Spleen (tissue), 11 donors: ENCODE measurements at regions not wholly inside any gene's neighbourhood (a gene's known extent, or its start where the extent isn't known, plus 50 kb on each side); places are given as distances from the start of the nearest gene placed in this dataset.

Experiments used
- DNase-seq: peaks from one replicate; pipeline ENCODE4 v3.0.0-alpha.2; 2020
- H3K27ac ChIP-seq, 8 donors: fragments of 200-600 bp; sonication (generic) in 7 of 8; 1 replicate in 4 of 8; 2 replicates in 4 of 8; pipeline versions ENCODE4 v1.5.0 to v1.8.0; 2016 to 2021; ENCODE audit warnings: inconsistent platforms in 4 of 8, mild to moderate bottlenecking in 4 of 8, moderate library complexity in 1 of 8
- H3K27me3 ChIP-seq, 7 donors: fragments of 200-600 bp; sonication (generic) in 6 of 7; replicated peaks in 1 of 7; 1 replicate in 4 of 7; 2 replicates in 3 of 7; pipeline versions ENCODE4 v1.5.0 to v1.8.0; 2016 to 2021; ENCODE audit warnings: inconsistent platforms in 3 of 7, mild to moderate bottlenecking in 1 of 7
- H3K36me3 ChIP-seq, 6 donors: fragments of 200-600 bp; sonication (generic) in 5 of 6; 1 replicate in 4 of 6; 2 replicates in 2 of 6; pipeline versions ENCODE4 v1.5.0 to v1.8.0; 2016 to 2021; ENCODE audit warnings: inconsistent platforms in 2 of 6
- H3K4me1 ChIP-seq, 6 donors: fragments of 200-600 bp; sonication (generic) in 5 of 6; 1 replicate in 3 of 6; 2 replicates in 3 of 6; pipeline versions ENCODE4 v1.5.0 to v1.8.0; 2016 to 2021; ENCODE audit warnings: inconsistent platforms in 3 of 6
- H3K4me3 ChIP-seq, 8 donors: fragments of 200-600 bp; sonication (generic) in 7 of 8; 1 replicate in 4 of 8; 2 replicates in 4 of 8; pipeline versions ENCODE4 v1.5.0 to v1.8.0; 2016 to 2021; ENCODE audit warnings: inconsistent platforms in 4 of 8, mild to moderate bottlenecking in 4 of 8, moderate library complexity in 2 of 8
- H3K9me3 ChIP-seq, 8 donors: fragments of 200-600 bp; sonication (generic) in 7 of 8; 1 replicate in 4 of 8; 2 replicates in 4 of 8; pipeline versions ENCODE4 v1.5.0 to v1.8.0; 2016 to 2021; ENCODE audit warnings: inconsistent platforms in 4 of 8
- POLR2A ChIP-seq, 3 donors: fragments of 450-650 bp; IDR thresholded peaks; one replicate each; pipeline ENCODE4 v1.5.1; 2017; ENCODE audit warnings: antibody characterized with exemption in 3 of 3, mild to moderate bottlenecking in 1 of 3
- POLR2AphosphoS5 ChIP-seq, 3 donors: sonication (generic); formaldehyde crosslinking; IDR thresholded peaks; one replicate each; pipeline ENCODE4 v1.5.1; 2017; ENCODE audit warnings: antibody characterized with exemption in 3 of 3
- WGBS, 5 donors: extraction: QIAGEN DNeasy Blood & Tissue Kit in 3 of 5; methylation state at CpG; one replicate each; pipeline versions ENCODE4 v1.1.5 to v1.1.7; 2013 to 2018; 5-methylcytosine and 5-hydroxymethylcytosine counted together
- intact Hi-C: fragments of 100-400 bp; cut with DNase I; formaldehyde crosslinking; loops from one replicate; pipeline ENCODE4 v1.15.0; 2023; ENCODE audit warnings: low total_unique reads
- TF ChIP-seq, protein P1 (sequence below), 11 experiments: fragments of 200-600 bp in 7 of 11; fragments of 450-650 bp in 4 of 11; sonication (generic) in 4 of 11; IDR thresholded peaks in 8 of 11; conservative IDR thresholded peaks in 3 of 11; 1 replicate in 7 of 11; 2 replicates in 4 of 11; pipeline versions ENCODE4 v1.4.0 to v1.8.0; 2016 to 2021; ENCODE audit warnings: antibody characterized with exemption in 11 of 11, inconsistent platforms in 4 of 11, mild to moderate bottlenecking in 1 of 11
- donor health status: healthy with polysubstance abuse.
- donor health status: DM: no; HTN: no; CAD: no; lungs with moderate emphysema.
- donor health status: DM: no; HTN: no; CAD: no.
- donor health status: Bipolar disorder and iron deficiency.
- donor health status: healthy.
- donor health status: DM: no; HTN: no; CAD: no.
- donor health status: DM: yes; HTN: yes; CAD: no.

DNA sequence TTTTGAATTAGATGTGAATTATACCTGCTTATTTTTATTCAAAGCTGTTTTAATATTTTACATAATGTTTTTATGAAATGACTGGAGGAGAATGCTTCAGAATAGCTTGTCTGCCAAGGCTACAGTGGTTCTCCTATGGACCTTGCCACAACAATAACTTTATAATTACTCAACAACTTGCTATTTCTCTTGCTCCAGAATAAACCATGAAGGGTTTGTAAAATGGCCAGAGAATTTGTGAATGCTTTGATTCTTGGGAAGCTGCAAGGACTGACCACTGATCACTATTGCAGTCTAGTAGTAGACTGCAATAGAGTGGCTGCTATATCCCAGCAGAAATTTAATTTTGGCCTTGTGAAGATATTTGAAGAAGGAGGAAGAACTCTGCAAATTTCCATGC lies 199.7 kb downstream of the FAT3 start:
- TF ChIP-seq, protein P1, sequence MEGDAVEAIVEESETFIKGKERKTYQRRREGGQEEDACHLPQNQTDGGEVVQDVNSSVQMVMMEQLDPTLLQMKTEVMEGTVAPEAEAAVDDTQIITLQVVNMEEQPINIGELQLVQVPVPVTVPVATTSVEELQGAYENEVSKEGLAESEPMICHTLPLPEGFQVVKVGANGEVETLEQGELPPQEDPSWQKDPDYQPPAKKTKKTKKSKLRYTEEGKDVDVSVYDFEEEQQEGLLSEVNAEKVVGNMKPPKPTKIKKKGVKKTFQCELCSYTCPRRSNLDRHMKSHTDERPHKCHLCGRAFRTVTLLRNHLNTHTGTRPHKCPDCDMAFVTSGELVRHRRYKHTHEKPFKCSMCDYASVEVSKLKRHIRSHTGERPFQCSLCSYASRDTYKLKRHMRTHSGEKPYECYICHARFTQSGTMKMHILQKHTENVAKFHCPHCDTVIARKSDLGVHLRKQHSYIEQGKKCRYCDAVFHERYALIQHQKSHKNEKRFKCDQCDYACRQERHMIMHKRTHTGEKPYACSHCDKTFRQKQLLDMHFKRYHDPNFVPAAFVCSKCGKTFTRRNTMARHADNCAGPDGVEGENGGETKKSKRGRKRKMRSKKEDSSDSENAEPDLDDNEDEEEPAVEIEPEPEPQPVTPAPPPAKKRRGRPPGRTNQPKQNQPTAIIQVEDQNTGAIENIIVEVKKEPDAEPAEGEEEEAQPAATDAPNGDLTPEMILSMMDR (IDR thresholded peaks at IDR 0.05 in 8 of 11, conservative IDR thresholded peaks at IDR 0.05 in 3 of 11): no peak
- TF ChIP-seq POLR2AphosphoS5 (IDR thresholded peaks at IDR 0.05) (no peak), POLR2A (IDR thresholded peaks at IDR 0.05) (no peak)
- H3K4me1 ChIP-seq: no peaks in the 10 kb centered on the region
- no peak overlapping the region for H3K27ac ChIP-seq
- no peaks in the 10 kb centered on the region for H3K36me3 ChIP-seq
- no peaks in the 10 kb centered on the region for H3K27me3 ChIP-seq
- no peak for DNase-seq
- intact Hi-C loops: no loop called here
- no peak overlapping the region for H3K4me3 ChIP-seq
- peaks cover 0 to 19% (median 3%) of the 10 kb centered on the region in 8 donors for H3K9me3 ChIP-seq

- TF ChIP-seq POLR2A (IDR thresholded peaks at IDR 0.05) (no peak), POLR2AphosphoS5 (IDR thresholded peaks at IDR 0.05) (no peak)
- TF ChIP-seq, protein P1 (IDR thresholded peaks at IDR 0.05 in 8 of 11, conservative IDR thresholded peaks at IDR 0.05 in 3 of 11): no peak
- H3K4me3 ChIP-seq: no peak overlapping the region
- DNase-seq: no peak
- intact Hi-C loops: no loop called here
- H3K27me3 ChIP-seq: no peaks in the 10 kb centered on the region
- H3K36me3 ChIP-seq: no peaks in the 10 kb centered on the region
- no peaks in the 10 kb centered on the region for H3K4me1 ChIP-seq
- WGBS, 5 donors: 55 to 63% (median 57%) methylated on average over 6 of the region's 6 CpGs
- H3K9me3 ChIP-seq: peaks cover 0 to 27% (median 3%) of the 10 kb centered on the region in 8 donors
- H3K27ac ChIP-seq: no peak overlapping the region
Measured at GRCh38 chr11:92425127-92425526, 200.5 kb downstream of the FAT3 start.

GRCh38 chr11:92432515-92432914 lies 207.9 kb downstream of the FAT3 start:
- Histone ChIP-seq H3K4me3 (no peak overlapping the region), H3K27me3 (no peaks in the 10 kb centered on the region), H3K9me3 (peaks cover 0 to 29% (median 3%) of the 10 kb centered on the region in 8 donors), H3K36me3 (no peaks in the 10 kb centered on the region), H3K27ac (no peak overlapping the region), H3K4me1 (no peaks in the 10 kb centered on the region)
- WGBS, 5 donors: 68 to 83% (median 76%) methylated on average over 1 to 4 of the region's 4 CpGs
- TF ChIP-seq, protein P1 (IDR thresholded peaks at IDR 0.05 in 8 of 11, conservative IDR thresholded peaks at IDR 0.05 in 3 of 11): no peak
- TF ChIP-seq POLR2A (IDR thresholded peaks at IDR 0.05) (no peak), POLR2AphosphoS5 (IDR thresholded peaks at IDR 0.05) (no peak)
- intact Hi-C loops: no loop called here
- DNase-seq: no peak

DNA sequence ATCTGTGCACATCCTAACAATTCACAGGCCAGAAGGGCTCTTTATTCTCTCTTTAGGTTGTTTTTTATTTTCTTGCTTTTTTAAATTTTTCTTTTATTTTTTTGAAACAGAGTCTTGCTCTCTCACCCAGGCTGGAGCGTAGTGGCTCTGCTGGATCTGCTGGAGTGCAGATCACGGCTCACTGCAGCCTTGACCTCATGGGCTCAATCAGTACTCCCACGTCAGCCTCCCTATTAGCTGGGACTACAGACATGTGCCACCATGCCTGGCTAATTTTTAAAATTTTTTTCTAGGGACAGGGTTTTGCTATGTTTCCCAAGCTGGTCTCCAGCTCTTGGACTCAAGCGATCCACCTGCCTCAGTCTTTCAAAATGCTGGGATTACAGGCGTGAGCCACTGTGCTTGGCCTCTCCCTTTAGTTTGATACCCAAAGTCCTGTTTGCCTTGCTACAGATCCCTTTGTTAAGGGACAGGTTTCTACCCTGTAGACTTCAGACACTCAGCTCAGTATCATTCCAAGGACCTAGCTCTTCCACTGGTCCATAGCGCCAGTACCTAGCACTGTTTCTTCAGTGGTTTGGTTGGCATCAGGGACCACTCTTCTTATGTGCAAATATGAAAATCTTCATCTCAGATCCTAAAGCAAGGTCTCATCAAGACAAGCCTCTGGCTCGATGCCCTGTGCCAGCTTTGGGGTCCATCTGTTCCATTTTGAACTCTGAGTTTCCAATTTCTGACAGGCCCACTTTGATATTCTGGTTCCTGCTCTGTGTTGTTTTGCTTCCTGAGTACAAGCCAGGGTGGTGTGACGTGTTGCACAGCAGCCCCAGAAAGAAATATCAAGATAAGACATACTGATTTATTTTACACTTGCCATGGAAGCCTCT lies 211.7 kb downstream of the FAT3 start:
- peaks cover 0 to 7% (median 0%) of the 10 kb centered on the region in 8 donors for H3K9me3 ChIP-seq
- H3K4me1 ChIP-seq: no peaks in the 10 kb centered on the region
- H3K27ac ChIP-seq: no peak overlapping the region
- H3K4me3 ChIP-seq: no peak overlapping the region
- no peaks in the 10 kb centered on the region for H3K27me3 ChIP-seq
- DNase-seq: no peak
- H3K36me3 ChIP-seq: no peaks in the 10 kb centered on the region
- 74 to 86% (median 81%) methylated on average over 8 of the region's 8 CpGs for WGBS, 5 donors
- TF ChIP-seq POLR2A (IDR thresholded peaks at IDR 0.05): no peak
- no peak for TF ChIP-seq POLR2AphosphoS5 (IDR thresholded peaks at IDR 0.05)
- TF ChIP-seq, protein P1 (IDR thresholded peaks at IDR 0.05 in 8 of 11, conservative IDR thresholded peaks at IDR 0.05 in 3 of 11): no peak
- intact Hi-C loops: no loop called here
